ENCODE measurements at regions not wholly inside any gene's neighbourhood (a gene's known extent, or its start where the extent isn't known, plus 50 kb on each side); places are given as distances from the start of the nearest gene placed in this dataset.
"Not testable (repeated sequence)": the region's sequence is repeated elsewhere in the genome, so short reads cannot be mapped to it uniquely, and the experiment has no call there.

DNA sequence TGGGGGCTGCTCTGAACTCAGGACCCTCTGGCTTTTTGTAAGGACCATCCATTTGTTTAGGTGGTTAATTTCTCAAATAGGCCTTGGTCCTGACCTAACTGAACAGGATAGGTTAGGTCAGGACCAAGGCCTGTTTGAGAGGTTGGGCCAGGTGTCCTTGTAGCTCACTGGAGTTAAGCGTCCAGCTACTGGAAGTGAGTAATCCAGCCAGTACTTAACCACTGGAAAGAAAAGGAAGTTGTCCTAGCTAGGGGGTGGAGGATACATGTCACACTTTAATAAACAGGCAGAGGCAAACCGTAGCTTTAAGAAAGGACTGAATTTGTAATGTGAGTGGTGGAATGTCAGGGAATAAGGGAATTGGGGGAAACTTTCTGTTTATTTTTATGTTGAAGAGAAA is 96.0 kb downstream of the GPR85 start:
- FAIRE-seq: no peak
- DNase-seq (ENCODE audit: insufficient read length, low spot score): no peak
- TF ChIP-seq CTCF (IDR thresholded peaks at IDR 0.05; ENCODE audit: insufficient read depth, missing control alignments): no peak

- TF ChIP-seq CTCF (IDR thresholded peaks at IDR 0.05; ENCODE audit: insufficient read depth, missing control alignments): no peak
- FAIRE-seq (peak; percentile 66), DNase-seq (ENCODE audit: insufficient read length, low spot score) (no peak)
Measured at GRCh38 chr7:112989531-112989930, 97.1 kb downstream of the GPR85 start.

GRCh38 chr7:112987171-112987570 is 99.5 kb downstream of the GPR85 start:
- DNase-seq (ENCODE audit: insufficient read length, low spot score) (no peak), FAIRE-seq (no peak)
- TF ChIP-seq CTCF (IDR thresholded peaks at IDR 0.05; ENCODE audit: insufficient read depth, missing control alignments): no peak

DNA sequence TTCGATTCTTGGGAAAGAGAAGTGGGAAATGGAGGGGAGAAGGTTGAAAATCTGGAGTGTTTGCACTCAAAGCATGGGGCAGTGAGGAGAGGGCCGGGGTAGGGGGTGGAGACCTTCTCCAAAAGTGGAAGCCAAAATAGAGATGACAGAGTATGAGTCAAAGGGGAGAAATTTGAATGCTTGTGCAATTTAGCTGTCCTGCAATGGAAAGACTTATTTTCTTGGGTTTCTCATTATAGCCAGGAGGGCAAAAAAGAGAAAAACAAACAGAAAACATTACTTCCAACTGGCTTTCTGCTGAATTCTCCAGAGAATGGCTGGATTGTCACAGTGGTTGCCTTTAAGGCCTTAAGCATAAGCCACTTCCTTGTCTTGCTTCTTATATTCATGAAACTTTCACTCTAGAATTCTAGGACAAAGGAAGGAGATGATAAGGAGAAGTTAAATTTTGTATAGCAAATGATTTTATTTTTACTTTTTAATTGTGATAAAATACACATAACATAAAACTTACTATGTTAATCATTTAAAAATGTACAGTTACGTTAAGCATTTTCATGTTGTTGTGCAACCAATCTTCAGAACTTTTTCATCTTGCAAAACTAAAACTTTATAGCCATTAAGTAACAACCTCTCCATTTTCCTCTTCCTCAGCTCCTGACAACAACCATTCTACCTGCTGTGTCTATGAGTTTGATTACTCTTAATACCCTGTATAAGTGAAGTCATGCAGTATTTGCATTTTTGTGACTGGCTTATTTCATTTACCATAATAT is 100.2 kb downstream of the GPR85 start:
- no peak for TF ChIP-seq CTCF (IDR thresholded peaks at IDR 0.05; ENCODE audit: insufficient read depth, missing control alignments)
- DNase-seq (ENCODE audit: insufficient read length, low spot score) (no peak), FAIRE-seq (no peak)

GRCh38 chr7:112985377-112985987 is 101.1 kb downstream of the GPR85 start:
- FAIRE-seq: no peak
- no peak for TF ChIP-seq CTCF (IDR thresholded peaks at IDR 0.05; ENCODE audit: insufficient read depth, missing control alignments)
- DNase-seq (ENCODE audit: insufficient read length, low spot score): no peak

DNA sequence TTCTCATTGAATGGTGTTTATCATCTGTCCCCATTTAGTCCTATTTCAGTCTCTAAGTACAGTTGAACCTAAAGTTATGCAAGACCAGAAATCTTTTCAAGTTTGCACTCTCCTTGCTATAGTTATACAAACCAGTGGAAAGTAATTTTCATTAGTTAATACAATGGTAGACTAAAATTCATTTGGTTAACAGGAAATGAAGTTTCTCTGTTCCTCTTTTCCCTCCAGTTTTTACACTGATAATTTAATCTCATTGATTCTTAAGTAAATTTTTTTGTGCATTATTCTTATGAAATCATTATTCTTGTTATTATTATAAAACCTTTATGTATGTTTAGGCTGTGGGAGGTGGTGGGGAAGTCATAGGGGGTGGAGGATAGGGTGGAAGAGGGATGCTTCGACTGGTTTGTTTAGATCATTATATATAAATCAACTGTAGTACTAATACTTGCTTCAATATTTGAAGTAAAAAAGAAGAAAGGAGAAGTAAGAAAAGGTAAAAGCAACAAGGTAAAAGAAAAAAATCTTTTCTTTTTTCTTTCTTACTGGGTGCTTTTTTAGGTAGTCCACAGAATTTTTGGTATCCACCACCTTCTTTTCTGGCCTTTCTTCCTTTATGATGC is 104.1 kb downstream of the GPR85 start:
- no peak for FAIRE-seq
- no peak for TF ChIP-seq CTCF (IDR thresholded peaks at IDR 0.05; ENCODE audit: insufficient read depth, missing control alignments)
- DNase-seq (ENCODE audit: insufficient read length, low spot score): no peak

DNA sequence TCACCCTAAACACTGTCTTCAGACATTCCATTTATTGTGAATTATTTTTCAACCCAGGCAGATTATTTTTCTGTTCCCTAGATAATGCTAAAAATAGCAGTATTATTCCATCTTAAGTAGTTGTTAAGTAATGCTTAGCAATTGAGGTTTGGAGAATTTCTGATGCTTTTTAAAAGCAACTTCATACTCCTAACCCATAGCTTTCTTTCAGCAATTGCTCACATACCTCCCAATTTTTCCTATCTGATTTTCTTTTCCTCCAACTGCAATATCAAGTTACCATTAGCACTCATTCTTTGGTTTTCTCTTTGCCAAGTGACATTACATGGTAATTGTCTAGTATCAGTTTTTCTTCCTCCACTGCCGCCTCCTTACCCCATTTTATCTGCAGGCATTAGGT is 104.7 kb downstream of the GPR85 start:
- no peak for TF ChIP-seq CTCF (IDR thresholded peaks at IDR 0.05; ENCODE audit: insufficient read depth, missing control alignments)
- DNase-seq (ENCODE audit: insufficient read length, low spot score) (no peak), FAIRE-seq (no peak)

GRCh38 chr7:112979055-112979454 is 107.6 kb downstream of the GPR85 start:
- FAIRE-seq; DNase-seq (ENCODE audit: insufficient read length, low spot score): not testable (repeated sequence)

DNA sequence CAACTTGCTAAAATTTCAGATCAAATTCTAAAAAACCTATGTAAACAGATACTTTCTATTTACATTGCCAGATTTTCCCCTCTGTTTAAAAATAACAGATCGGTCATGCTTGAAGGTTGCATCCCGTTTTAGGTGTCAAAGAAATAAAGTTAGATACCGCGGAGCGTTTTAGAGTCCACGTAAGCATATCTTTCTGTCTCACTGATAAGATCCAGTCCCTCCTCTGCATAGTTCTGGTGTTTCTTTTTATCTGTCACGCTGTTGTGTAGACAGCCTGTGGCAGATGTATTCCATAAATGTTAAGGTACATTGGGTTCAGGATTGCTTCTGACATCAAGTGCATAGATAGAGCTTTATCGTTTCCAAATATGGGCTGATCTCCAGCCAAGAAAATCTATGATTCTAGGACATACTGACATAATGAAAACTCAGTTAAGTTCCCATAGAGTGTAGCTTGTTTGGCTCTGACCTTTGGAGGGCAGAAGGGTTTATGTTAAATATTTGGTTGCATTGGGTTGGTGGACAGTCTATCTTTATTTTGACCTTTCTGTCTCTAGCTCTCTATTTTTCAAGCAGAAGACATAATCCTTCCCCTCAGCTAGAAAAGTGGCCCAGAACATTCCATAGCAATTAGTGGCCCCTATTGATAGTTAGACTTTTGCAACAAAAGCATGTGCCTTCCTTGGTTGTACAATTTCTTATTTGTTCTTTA is 109.2 kb downstream of the GPR85 start:
- not testable (repeated sequence) for DNase-seq (ENCODE audit: insufficient read length, low spot score); FAIRE-seq
